IMR-90 (cell line): ENCODE measurements at regions not wholly inside any gene's neighbourhood (a gene's known extent, or its start where the extent isn't known, plus 50 kb on each side); places are given as distances from the start of the nearest gene placed in this dataset.

Experiments used
- ATAC-seq: fragments of 200-7000 bp; cut with Tn5 transposase; 2 replicates; pipeline ENCODE4 v1.9.1; 2020; ENCODE audit warnings: low read depth, mild to moderate bottlenecking, moderate library complexity
- BruUV-seq: library from RNA; stranded (reverse); fragments of 400-500 nt; replicated peaks from 2 replicates; lab custom pipeline; 2021; lab: Mats Ljungman, UMichigan
- CTCF ChIA-PET: fragments of 300-600 bp; formaldehyde crosslinking; extraction: SDS; loops from one replicate; lab custom pipeline; 2021; ENCODE audit warnings: antibody characterized with exemption; lab: Yijun Ruan, JAX
- POLR2A ChIA-PET: fragments of 300-600 bp; sonication (Branson Sonifier 250); formaldehyde crosslinking; loops from one replicate; lab custom pipeline; 2022; ENCODE audit warnings: antibody characterized with exemption; ENCODE audit not compliant: unreplicated experiment; lab: Charles Lee
- DNase-seq: peaks from one replicate; pipeline ENCODE4 v3.0.0; 2013
- H2AFZ ChIP-seq: replicated peaks from 2 replicates; pipeline ENCODE3; 2013; ENCODE audit warnings: low read length, mild to moderate bottlenecking; ENCODE audit not compliant: poor library complexity
- H2AK5ac ChIP-seq: 2 replicates; pipeline ENCODE4 v1.6.1; 2013; ENCODE audit warnings: low read depth, low read length, inconsistent platforms
- H2AK9ac ChIP-seq: replicated peaks from 2 replicates; pipeline ENCODE3; 2013; ENCODE audit warnings: mild to moderate bottlenecking, low read depth, low read length, moderate library complexity; ENCODE audit not compliant: poor library complexity
- H2BK120ac ChIP-seq: 2 replicates; pipeline ENCODE4 v1.6.1; 2013; ENCODE audit warnings: low read depth, low read length, inconsistent platforms
- H2BK15ac ChIP-seq: 3 replicates; pipeline ENCODE4 v1.6.1; 2013; ENCODE audit warnings: low read depth, low read length, inconsistent platforms
- H2BK20ac ChIP-seq: 2 replicates; pipeline ENCODE4 v1.6.1; 2013; ENCODE audit warnings: low read depth, mild to moderate bottlenecking, inconsistent platforms, low read length, moderate library complexity
- H2BK5ac ChIP-seq: 2 replicates; pipeline ENCODE4 v1.6.1; 2013; ENCODE audit warnings: mild to moderate bottlenecking, low read depth, low read length, inconsistent platforms; ENCODE audit not compliant: poor library complexity, severe bottlenecking
- H3K14ac ChIP-seq: replicated peaks from 2 replicates; pipeline ENCODE4 v1.6.1; 2013; ENCODE audit warnings: low read depth, low read length, inconsistent platforms
- H3K18ac ChIP-seq: 2 replicates; pipeline ENCODE4 v1.6.1; 2013; ENCODE audit warnings: low read depth, low read length, control low read depth
- H3K23ac ChIP-seq: 2 replicates; pipeline ENCODE4 v1.6.1; 2013; ENCODE audit warnings: low read depth, low read length, inconsistent platforms
- H3K27ac ChIP-seq: 2 replicates; pipeline ENCODE4 v1.5.1; 2013; ENCODE audit warnings: mild to moderate bottlenecking, control low read depth, low read length; ENCODE audit not compliant: insufficient read depth
- H3K27me3 ChIP-seq: 2 replicates; pipeline ENCODE4 v1.6.1; 2013; ENCODE audit warnings: low read length; ENCODE audit not compliant: control insufficient read depth, insufficient read depth
- H3K36me3 ChIP-seq: 2 replicates; pipeline ENCODE4 v1.6.1; 2013; ENCODE audit warnings: low read length, mixed read lengths; ENCODE audit not compliant: control insufficient read depth, insufficient read depth
- H3K4ac ChIP-seq: 2 replicates; pipeline ENCODE4 v1.6.1; 2013; ENCODE audit warnings: low read depth, low read length, inconsistent platforms
- H3K4me1 ChIP-seq: 2 replicates; pipeline ENCODE4 v1.6.1; 2013; ENCODE audit warnings: low read length, mixed read lengths; ENCODE audit not compliant: control insufficient read depth, insufficient read depth
- H3K4me2 ChIP-seq: 2 replicates; pipeline ENCODE4 v1.6.1; 2013; ENCODE audit warnings: low read depth, mild to moderate bottlenecking, control low read depth, low read length, moderate library complexity
- H3K4me3 ChIP-seq: 2 replicates; pipeline ENCODE4 v1.5.1; 2013; ENCODE audit warnings: low read depth, mild to moderate bottlenecking, control low read depth, low read length, moderate library complexity; ENCODE audit not compliant: insufficient read depth
- H3K56ac ChIP-seq: 2 replicates; pipeline ENCODE4 v1.6.1; 2013; ENCODE audit warnings: low read length, inconsistent platforms; ENCODE audit not compliant: insufficient read depth; ENCODE audit errors: extremely low read depth
- H3K79me1 ChIP-seq, 2 experiments: 2 replicates each; pipeline ENCODE4 v1.6.1; 2013; ENCODE audit warnings: low read length in 2 of 2, inconsistent platforms in 1 of 2, low read depth in 1 of 2
- H3K9ac ChIP-seq: 2 replicates; pipeline ENCODE4 v1.6.1; 2013; ENCODE audit warnings: low read depth, low read length, control low read depth
- H3K9me1 ChIP-seq: 2 replicates; pipeline ENCODE4 v1.6.1; 2013; ENCODE audit warnings: low read length, inconsistent platforms; ENCODE audit not compliant: insufficient read depth
- H3K9me3 ChIP-seq: 2 replicates; pipeline ENCODE4 v1.6.1; 2013; ENCODE audit warnings: low read length; ENCODE audit not compliant: control insufficient read depth, insufficient read depth
- H4K20me1 ChIP-seq: 2 replicates; pipeline ENCODE4 v1.6.1; 2013; ENCODE audit warnings: low read length, inconsistent platforms; ENCODE audit not compliant: insufficient read depth
- H4K5ac ChIP-seq: 2 replicates; pipeline ENCODE4 v1.6.1; 2013; ENCODE audit warnings: mild to moderate bottlenecking, low read depth, low read length, control low read depth
- H4K8ac ChIP-seq, 2 experiments: 2 replicates each; pipeline ENCODE4 v1.6.1; 2013; ENCODE audit warnings: low read depth in 2 of 2, low read length in 2 of 2, control low read depth in 1 of 2, inconsistent platforms in 1 of 2
- H4K91ac ChIP-seq: 2 replicates; pipeline ENCODE4 v1.6.1; 2013; ENCODE audit warnings: low read depth, low read length, inconsistent platforms; ENCODE audit not compliant: insufficient read depth
- BHLHE40 ChIP-seq: fragments of 150-350 bp; IDR thresholded peaks from 2 replicates; pipeline ENCODE4 v1.6.1; 2016; ENCODE audit warnings: mild to moderate bottlenecking, low read depth, low read length
- CEBPB ChIP-seq: IDR thresholded peaks from 2 replicates; pipeline ENCODE4 v1.6.1; 2012; ENCODE audit warnings: low read depth, low read length, improper control_type of control experiment
- CHD1 ChIP-seq: IDR thresholded peaks from 2 replicates; pipeline ENCODE4 v1.6.1; 2012; ENCODE audit warnings: low read depth, low read length, improper control_type of control experiment
- CTCF ChIP-seq: conservative IDR thresholded peaks from 2 replicates; pipeline ENCODE4 v1.5.1; 2012; ENCODE audit warnings: mild to moderate bottlenecking, low read depth, low read length, improper control_type of control experiment
- FOS ChIP-seq: fragments of 150-350 bp; IDR thresholded peaks from 2 replicates; pipeline ENCODE4 v1.6.1; 2016; ENCODE audit warnings: low read depth, low read length
- MAFK ChIP-seq: IDR thresholded peaks from 2 replicates; pipeline ENCODE4 v1.6.1; 2012; ENCODE audit warnings: low read depth, low read length, improper control_type of control experiment
- MAZ ChIP-seq: IDR thresholded peaks from 2 replicates; pipeline ENCODE4 v1.6.1; 2012; ENCODE audit warnings: low read depth, mild to moderate bottlenecking, low read length, improper control_type of control experiment, moderate library complexity, borderline replicate concordance
- MXI1 ChIP-seq: IDR thresholded peaks from 2 replicates; pipeline ENCODE4 v1.6.1; 2012; ENCODE audit warnings: low read depth, mild to moderate bottlenecking, low read length, moderate library complexity, borderline replicate concordance
- NFE2L2 ChIP-seq: fragments of 150-350 bp; IDR thresholded peaks from 2 replicates; pipeline ENCODE4 v1.6.1; 2016; ENCODE audit warnings: low read depth, mild to moderate bottlenecking, low read length
- POLR2A ChIP-seq: IDR thresholded peaks from 2 replicates; pipeline ENCODE4 v1.6.1; 2012; ENCODE audit warnings: mild to moderate bottlenecking, low read depth, low read length
- RAD21 ChIP-seq: IDR thresholded peaks from 2 replicates; pipeline ENCODE4 v1.6.1; 2012; ENCODE audit warnings: low read length, improper control_type of control experiment
- RCOR1 ChIP-seq: IDR thresholded peaks from 2 replicates; pipeline ENCODE4 v1.6.1; 2012; ENCODE audit warnings: mild to moderate bottlenecking, low read length, improper control_type of control experiment; ENCODE audit not compliant: insufficient replicate concordance
- RFX5 ChIP-seq: IDR thresholded peaks from 2 replicates; pipeline ENCODE4 v1.8.0; 2012; ENCODE audit warnings: low read depth, mild to moderate bottlenecking, low read length, moderate library complexity
- SMC3 ChIP-seq: fragments of 150-350 bp; IDR thresholded peaks from 2 replicates; pipeline ENCODE4 v1.6.1; 2016; ENCODE audit warnings: low read depth, mild to moderate bottlenecking, antibody characterized with exemption, low read length, moderate library complexity
- WGBS, 2 experiments: methylation state at CpG; one replicate each; pipeline versions ENCODE4 v1.1.5 to v1.1.7; 2013; ENCODE audit warnings: missing lambda C conversion rate in 2 of 2; ENCODE audit not compliant: insufficient read length in 1 of 2; ENCODE audit errors: extremely low coverage in 2 of 2; 5-methylcytosine and 5-hydroxymethylcytosine counted together
- dilution Hi-C: fragments of 300-500 bp; cut with HindIII; formaldehyde crosslinking; loops from one replicate; pipeline ENCODE4 v1.14.3; 2018; ENCODE audit warnings: low sequenced_read_pairs; ENCODE audit not compliant: unreplicated experiment
- in situ Hi-C: fragments of 300-500 bp; cut with MboI; formaldehyde crosslinking; loops from 3 replicates; pipeline ENCODE4 v1.14.3; 2019; ENCODE audit warnings: low sequenced_read_pairs, inconsistent platforms, mixed read lengths
- intact Hi-C: fragments of 100-400 bp; cut with micrococcal nuclease; formaldehyde crosslinking; loops from 2 replicates; pipeline ENCODE4 v1.10.0; 2022
- TF ChIP-seq, protein P1 (sequence below): fragments of 150-350 bp; IDR thresholded peaks from 2 replicates; pipeline ENCODE4 v1.6.1; 2017; ENCODE audit warnings: mild to moderate bottlenecking, antibody characterized with exemption, low read length, low read depth
- TF ChIP-seq, protein P2 (sequence below): fragments of 150-350 bp; IDR thresholded peaks from 2 replicates; pipeline ENCODE4 v1.6.1; 2016; ENCODE audit warnings: low read depth, mild to moderate bottlenecking, low read length, moderate library complexity, borderline replicate concordance

GRCh38 chr13:111969551-111970135 is 97.3 kb upstream of the SOX1 start:
- Histone ChIP-seq H4K20me1 (no peaks in the 10 kb centered on the region), H3K9me3 (peaks cover 48% of the 10 kb centered on the region), H2AK5ac (no peak overlapping the region), H3K23ac (no peak overlapping the region), H3K36me3 (no peaks in the 10 kb centered on the region), H4K5ac (no peak overlapping the region), H3K4me3 (no peak overlapping the region), H2BK20ac (no peak overlapping the region), H3K18ac (no peak overlapping the region), H2AFZ (no peak overlapping the region), H3K4me1 (no peaks in the 10 kb centered on the region), H4K8ac (no peak overlapping the region), H2AK9ac (no peak overlapping the region), H3K4me2 (no peak overlapping the region), H2BK120ac (no peak overlapping the region), H2BK5ac (no peak overlapping the region), H3K27ac (no peak overlapping the region), H3K79me1 (no peaks in the 10 kb centered on the region), H4K91ac (no peak overlapping the region), H3K14ac (no peak overlapping the region), H3K9ac (no peak overlapping the region), H3K27me3 (no peaks in the 10 kb centered on the region), H2BK15ac (no peak overlapping the region), H3K4ac (no peak overlapping the region), H3K56ac (no peak overlapping the region), H3K9me1 (no peaks in the 10 kb centered on the region)
- intact Hi-C loops, result no loop called here
- in situ Hi-C loops, result no loop called here
- WGBS, 2 experiments, result no CpG with 5 or more reads among the region's 9 CpGs
- dilution Hi-C loops, result no loop called here
- ChIA-PET CTCF (no interaction called here), POLR2A (no interaction called here)
- ATAC-seq (no peak), DNase-seq (no peak)
- BruUV-seq, result no TSS peak
- TF ChIP-seq POLR2A (no peak), MAFK (no peak), CTCF (no peak), RAD21 (no peak), RFX5 (no peak), CEBPB (no peak), FOS (no peak), RCOR1 (no peak), MXI1 (no peak), NFE2L2 (no peak), MAZ (no peak), BHLHE40 (no peak), SMC3 (no peak), CHD1 (no peak)
- TF ChIP-seq, protein P1, sequence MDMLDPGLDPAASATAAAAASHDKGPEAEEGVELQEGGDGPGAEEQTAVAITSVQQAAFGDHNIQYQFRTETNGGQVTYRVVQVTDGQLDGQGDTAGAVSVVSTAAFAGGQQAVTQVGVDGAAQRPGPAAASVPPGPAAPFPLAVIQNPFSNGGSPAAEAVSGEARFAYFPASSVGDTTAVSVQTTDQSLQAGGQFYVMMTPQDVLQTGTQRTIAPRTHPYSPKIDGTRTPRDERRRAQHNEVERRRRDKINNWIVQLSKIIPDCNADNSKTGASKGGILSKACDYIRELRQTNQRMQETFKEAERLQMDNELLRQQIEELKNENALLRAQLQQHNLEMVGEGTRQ, result no peak
- TF ChIP-seq, protein P2, sequence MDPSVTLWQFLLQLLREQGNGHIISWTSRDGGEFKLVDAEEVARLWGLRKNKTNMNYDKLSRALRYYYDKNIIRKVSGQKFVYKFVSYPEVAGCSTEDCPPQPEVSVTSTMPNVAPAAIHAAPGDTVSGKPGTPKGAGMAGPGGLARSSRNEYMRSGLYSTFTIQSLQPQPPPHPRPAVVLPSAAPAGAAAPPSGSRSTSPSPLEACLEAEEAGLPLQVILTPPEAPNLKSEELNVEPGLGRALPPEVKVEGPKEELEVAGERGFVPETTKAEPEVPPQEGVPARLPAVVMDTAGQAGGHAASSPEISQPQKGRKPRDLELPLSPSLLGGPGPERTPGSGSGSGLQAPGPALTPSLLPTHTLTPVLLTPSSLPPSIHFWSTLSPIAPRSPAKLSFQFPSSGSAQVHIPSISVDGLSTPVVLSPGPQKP, result no peak
